ENCODE measurements at regions not wholly inside any gene's neighbourhood (a gene's known extent, or its start where the extent isn't known, plus 50 kb on each side); places are given as distances from the start of the nearest gene placed in this dataset.
"Not testable (repeated sequence)": the region's sequence is repeated elsewhere in the genome, so short reads cannot be mapped to it uniquely, and the experiment has no call there.

GRCh38 chr2:238744951-238745350 lies 102.9 kb upstream of the TWIST2 start:
- no peak overlapping the region for H3K4me3 ChIP-seq (ENCODE audit: low read depth, low read length)
- no peak for DNase-seq (ENCODE audit: low read depth)

GRCh38 chr2:238745997-238746396 lies 101.9 kb upstream of the TWIST2 start:
- no peak for DNase-seq (ENCODE audit: low read depth)
- H3K4me3 ChIP-seq (ENCODE audit: low read depth, low read length) = no peak overlapping the region

- H3K4me3 ChIP-seq (ENCODE audit: low read depth, low read length) = no peak overlapping the region
- DNase-seq (ENCODE audit: low read depth) = no peak
These were observed 100.8 kb upstream of the TWIST2 start for GRCh38 chr2:238747114-238747513.

GRCh38 chr2:238747557-238747956 lies 100.3 kb upstream of the TWIST2 start:
- no peak overlapping the region for H3K4me3 ChIP-seq (ENCODE audit: low read depth, low read length)
- DNase-seq (ENCODE audit: low read depth) = no peak

- H3K4me3 ChIP-seq (ENCODE audit: low read depth, low read length) = no peak overlapping the region
- no peak for DNase-seq (ENCODE audit: low read depth)
These were observed 97.5 kb upstream of the TWIST2 start for GRCh38 chr2:238750212-238750904.

- H3K4me3 ChIP-seq (ENCODE audit: low read depth, low read length) = no peak overlapping the region
- no peak for DNase-seq (ENCODE audit: low read depth)
These were observed 93.6 kb upstream of the TWIST2 start for GRCh38 chr2:238754259-238754658.

GRCh38 chr2:238761868-238762267 lies 86.0 kb upstream of the TWIST2 start:
- peak; percentile 1 for DNase-seq (ENCODE audit: low read depth)
- no peak overlapping the region for H3K4me3 ChIP-seq (ENCODE audit: low read depth, low read length)

- DNase-seq (ENCODE audit: low read depth) = no peak
- no peak overlapping the region for H3K4me3 ChIP-seq (ENCODE audit: low read depth, low read length)
These were observed 84.4 kb upstream of the TWIST2 start for GRCh38 chr2:238763471-238763995.

GRCh38 chr2:238765590-238765989 lies 82.3 kb upstream of the TWIST2 start:
- no peak for DNase-seq (ENCODE audit: low read depth)
- no peak overlapping the region for H3K4me3 ChIP-seq (ENCODE audit: low read depth, low read length)

GRCh38 chr2:238771218-238771617 lies 76.7 kb upstream of the TWIST2 start:
- DNase-seq (ENCODE audit: low read depth) = peak; percentile 10
- H3K4me3 ChIP-seq (ENCODE audit: low read depth, low read length) = no peak overlapping the region

GRCh38 chr2:238771639-238772038 lies 76.2 kb upstream of the TWIST2 start:
- no peak for DNase-seq (ENCODE audit: low read depth)
- H3K4me3 ChIP-seq (ENCODE audit: low read depth, low read length) = no peak overlapping the region

- DNase-seq (ENCODE audit: low read depth) = no peak
- no peak overlapping the region for H3K4me3 ChIP-seq (ENCODE audit: low read depth, low read length)
These were observed 75.1 kb upstream of the TWIST2 start for GRCh38 chr2:238772635-238773297.

- DNase-seq (ENCODE audit: low read depth) = no peak
- H3K4me3 ChIP-seq (ENCODE audit: low read depth, low read length) = no peak overlapping the region
These were observed 74.4 kb upstream of the TWIST2 start for GRCh38 chr2:238773472-238773871.

- no peak for DNase-seq (ENCODE audit: low read depth)
- no peak overlapping the region for H3K4me3 ChIP-seq (ENCODE audit: low read depth, low read length)
These were observed 73.8 kb upstream of the TWIST2 start for GRCh38 chr2:238774071-238774470.

GRCh38 chr2:238774980-238775509 lies 72.8 kb upstream of the TWIST2 start:
- no peak overlapping the region for H3K4me3 ChIP-seq (ENCODE audit: low read depth, low read length)
- no peak for DNase-seq (ENCODE audit: low read depth)

- DNase-seq (ENCODE audit: low read depth) = no peak
- no peak overlapping the region for H3K4me3 ChIP-seq (ENCODE audit: low read depth, low read length)
These were observed 72.3 kb upstream of the TWIST2 start for GRCh38 chr2:238775591-238775990.

- no peak for DNase-seq (ENCODE audit: low read depth)
- H3K4me3 ChIP-seq (ENCODE audit: low read depth, low read length) = no peak overlapping the region
These were observed 71.7 kb upstream of the TWIST2 start for GRCh38 chr2:238776003-238776760.

- not testable (repeated sequence) for DNase-seq (ENCODE audit: low read depth); H3K4me3 ChIP-seq (ENCODE audit: low read depth, low read length)
These were observed 71.2 kb upstream of the TWIST2 start for GRCh38 chr2:238776761-238777046.

- H3K4me3 ChIP-seq (ENCODE audit: low read depth, low read length) = no peak overlapping the region
- no peak for DNase-seq (ENCODE audit: low read depth)
These were observed 70.4 kb upstream of the TWIST2 start for GRCh38 chr2:238777369-238778067.
